Hepatocyte (in vitro differentiated cells): ENCODE measurements at regions not wholly inside any gene's neighbourhood (a gene's known extent, or its start where the extent isn't known, plus 50 kb on each side); places are given as distances from the start of the nearest gene placed in this dataset.

Source experiments
- EZH2 ChIP-seq: fragments of 200-600 bp; sonication (generic); IDR thresholded peaks from 2 replicates; pipeline ENCODE4 v1.6.1; 2016; ENCODE audit warnings: antibody characterized with exemption, mild to moderate bottlenecking, borderline replicate concordance
- TF ChIP-seq, protein P1 (sequence below): fragments of 200-600 bp; sonication (generic); IDR thresholded peaks from 2 replicates; pipeline ENCODE4 v1.5.1; 2016; ENCODE audit warnings: antibody characterized with exemption, mild to moderate bottlenecking; ENCODE audit not compliant: poor library complexity

DNA sequence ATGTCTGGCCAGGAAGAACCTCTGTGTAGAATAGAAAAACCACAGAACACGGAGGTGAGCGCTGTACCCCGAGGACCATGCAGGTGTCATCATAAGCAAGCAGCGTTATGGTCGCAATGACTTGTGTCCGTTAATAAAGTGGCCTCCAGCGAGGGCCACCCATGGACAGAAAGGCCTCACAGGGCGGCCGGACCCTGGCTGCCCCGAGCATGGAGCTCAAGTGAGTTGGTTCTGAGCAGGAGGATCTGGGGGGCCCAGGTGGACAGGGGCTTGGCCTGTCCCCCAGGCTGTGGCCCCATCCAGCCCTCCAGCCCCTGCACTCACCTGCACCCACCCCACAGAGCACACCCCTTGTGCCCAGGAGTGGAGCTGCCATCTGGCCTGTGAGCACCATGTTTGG is 133.8 kb downstream of the BRD1 start:
- TF ChIP-seq, protein P1, sequence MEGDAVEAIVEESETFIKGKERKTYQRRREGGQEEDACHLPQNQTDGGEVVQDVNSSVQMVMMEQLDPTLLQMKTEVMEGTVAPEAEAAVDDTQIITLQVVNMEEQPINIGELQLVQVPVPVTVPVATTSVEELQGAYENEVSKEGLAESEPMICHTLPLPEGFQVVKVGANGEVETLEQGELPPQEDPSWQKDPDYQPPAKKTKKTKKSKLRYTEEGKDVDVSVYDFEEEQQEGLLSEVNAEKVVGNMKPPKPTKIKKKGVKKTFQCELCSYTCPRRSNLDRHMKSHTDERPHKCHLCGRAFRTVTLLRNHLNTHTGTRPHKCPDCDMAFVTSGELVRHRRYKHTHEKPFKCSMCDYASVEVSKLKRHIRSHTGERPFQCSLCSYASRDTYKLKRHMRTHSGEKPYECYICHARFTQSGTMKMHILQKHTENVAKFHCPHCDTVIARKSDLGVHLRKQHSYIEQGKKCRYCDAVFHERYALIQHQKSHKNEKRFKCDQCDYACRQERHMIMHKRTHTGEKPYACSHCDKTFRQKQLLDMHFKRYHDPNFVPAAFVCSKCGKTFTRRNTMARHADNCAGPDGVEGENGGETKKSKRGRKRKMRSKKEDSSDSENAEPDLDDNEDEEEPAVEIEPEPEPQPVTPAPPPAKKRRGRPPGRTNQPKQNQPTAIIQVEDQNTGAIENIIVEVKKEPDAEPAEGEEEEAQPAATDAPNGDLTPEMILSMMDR = no peak
- no peak for TF ChIP-seq EZH2
